T47D (cell line): ENCODE measurements at regions not wholly inside any gene's neighbourhood (a gene's known extent, or its start where the extent isn't known, plus 50 kb on each side); places are given as distances from the start of the nearest gene placed in this dataset.

ENCODE experiments used
- DNase-seq, 2 experiments: peaks; one replicate each; pipeline versions ENCODE4 v3.0.0 to v3.0.0-alpha.2; 2011 to 2012; ENCODE audit warnings: low read depth in 1 of 2, low spot score in 1 of 2
- JUND ChIP-seq: IDR thresholded peaks from 2 replicates; pipeline ENCODE4 v1.6.1; 2012; ENCODE audit warnings: low read depth
- in situ Hi-C: cut with HindIII; loops from 2 replicates; pipeline ENCODE4 v1.10.0; 2016; ENCODE audit warnings: low sequenced_read_pairs, low pct_unique_long_range_greater_than_20kb

- in situ Hi-C loops: no loop called here
- no peak for TF ChIP-seq JUND
- DNase-seq: no peak
Observed at GRCh38 chr3:3610581-3611298, 188.5 kb upstream of the LRRN1 start.

DNA sequence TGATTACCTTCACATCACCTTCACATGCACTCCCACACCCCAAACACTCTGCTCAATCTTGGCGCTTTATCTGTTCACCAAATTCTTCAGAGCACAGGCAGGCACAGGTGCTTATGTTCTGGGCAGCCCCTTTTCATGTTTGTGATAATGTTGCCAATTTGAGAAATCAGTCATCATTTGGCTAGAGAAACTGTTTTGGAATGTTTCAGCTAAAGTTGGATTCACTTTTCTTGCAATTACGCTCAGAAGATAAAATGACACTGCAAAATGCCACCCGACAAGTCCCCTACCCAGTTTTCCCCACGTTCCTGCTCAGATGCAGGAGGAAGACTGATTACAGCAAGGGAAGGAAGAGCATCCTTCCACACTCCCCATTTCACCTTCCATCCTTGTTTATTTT lies 192.9 kb upstream of the LRRN1 start:
- DNase-seq: no peak
- in situ Hi-C loops: no loop called here
- TF ChIP-seq JUND: no peak

- no peak for TF ChIP-seq JUND
- in situ Hi-C loops: no loop called here
- DNase-seq: no peak
Observed at GRCh38 chr3:3605226-3605625, 194.0 kb upstream of the LRRN1 start.

DNA sequence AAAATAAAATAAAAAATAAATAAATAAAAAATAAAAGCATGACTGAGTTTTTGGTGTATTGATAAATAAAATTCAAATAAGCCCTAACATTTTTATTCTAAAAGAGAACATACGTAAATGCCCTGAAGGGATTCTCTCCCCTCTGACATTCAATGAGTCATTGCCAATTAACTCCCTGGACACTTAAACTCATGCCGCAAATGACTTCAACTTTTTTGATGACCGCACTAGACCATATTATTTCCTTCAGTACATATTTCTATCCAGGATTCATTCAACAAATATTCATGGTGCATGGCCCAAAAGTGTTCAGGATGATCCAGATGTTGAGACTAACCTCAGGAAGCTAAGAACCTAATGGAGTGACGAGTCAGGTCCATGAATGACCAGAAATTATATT lies 195.9 kb upstream of the LRRN1 start:
- in situ Hi-C loops: no loop called here
- TF ChIP-seq JUND: no peak
- no peak for DNase-seq

DNA sequence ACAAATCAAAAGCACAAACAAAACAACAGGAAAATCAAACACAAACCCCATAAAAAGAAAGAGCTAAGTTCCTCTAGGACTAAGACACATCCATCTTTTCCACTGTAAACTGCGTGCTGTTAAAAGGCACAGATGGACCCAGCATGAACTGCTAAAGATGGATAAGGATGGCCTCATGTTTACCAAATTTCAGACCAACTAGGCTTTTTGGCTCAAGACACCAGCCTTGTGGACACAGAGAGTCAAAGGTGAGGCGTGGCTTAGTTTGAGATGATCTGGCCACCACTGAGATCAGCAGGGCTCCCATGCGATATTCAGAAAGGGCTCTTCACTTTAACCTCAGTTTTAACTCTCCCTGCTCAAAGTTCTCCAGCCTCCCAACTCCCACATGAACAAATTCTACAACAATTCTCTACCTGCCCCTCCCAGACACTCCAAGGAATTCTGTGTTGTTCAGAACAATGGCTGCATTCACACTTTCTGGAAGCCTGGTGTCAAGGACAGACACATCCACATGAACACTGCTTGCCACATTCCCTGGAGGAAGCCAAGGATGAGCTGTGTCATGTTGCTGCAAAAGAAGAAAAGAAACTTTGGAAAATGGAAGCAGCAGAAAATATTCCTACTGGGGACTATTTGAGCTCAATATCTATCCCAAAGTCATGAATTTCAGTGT lies 198.4 kb upstream of the LRRN1 start:
- no peak for DNase-seq
- in situ Hi-C loops: no loop called here
- no peak for TF ChIP-seq JUND

GRCh38 chr3:3599016-3599415 lies 200.2 kb upstream of the LRRN1 start:
- TF ChIP-seq JUND: no peak
- DNase-seq: no peak
- in situ Hi-C loops: no loop called here

GRCh38 chr3:3594986-3595385 lies 204.2 kb upstream of the LRRN1 start:
- TF ChIP-seq JUND: no peak
- in situ Hi-C loops: no loop called here
- peak in 1 of 2 experiments; percentile 71 for DNase-seq

GRCh38 chr3:3589715-3590130 lies 209.5 kb upstream of the LRRN1 start:
- in situ Hi-C loops: no loop called here
- no peak for DNase-seq
- no peak for TF ChIP-seq JUND

- no peak for TF ChIP-seq JUND
- DNase-seq: no peak
- in situ Hi-C loops: no loop called here
Observed at GRCh38 chr3:3587647-3587972, 211.6 kb upstream of the LRRN1 start.

DNA sequence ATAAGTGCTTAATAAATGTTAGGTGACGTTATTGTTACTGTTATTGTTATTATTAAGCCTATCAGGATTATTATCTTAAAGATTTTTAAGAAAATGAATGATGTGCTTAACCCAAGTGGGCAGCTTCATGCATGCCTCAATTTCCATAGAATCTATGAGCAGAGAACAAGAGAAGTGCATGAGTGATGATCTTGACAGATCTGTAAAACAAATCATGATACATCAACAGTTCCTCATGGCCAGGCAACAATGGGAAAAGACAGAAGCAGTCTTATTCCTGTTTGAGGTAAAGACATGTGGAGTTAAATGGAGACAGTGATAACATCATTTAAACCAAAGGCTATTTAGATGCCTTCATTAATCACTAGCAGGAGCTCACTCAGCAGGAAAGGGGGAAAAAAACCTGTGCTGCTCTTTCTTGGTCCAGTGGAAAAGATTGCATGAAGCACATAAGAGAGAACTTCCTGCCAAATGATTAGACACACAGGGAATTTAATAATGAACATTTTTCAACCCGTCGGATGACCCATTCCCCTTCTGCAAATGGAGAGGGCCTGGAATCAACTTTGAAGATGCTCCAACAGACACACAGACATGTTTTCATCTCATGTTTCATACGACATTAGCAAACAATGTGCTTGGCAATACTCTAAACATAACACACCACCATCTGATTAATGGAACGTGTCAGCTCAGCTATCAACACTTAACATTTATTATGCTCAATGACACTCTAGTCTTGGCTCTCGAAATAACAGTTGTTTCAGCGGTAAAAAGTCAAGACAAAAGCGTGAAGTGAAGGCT lies 212.2 kb upstream of the LRRN1 start:
- in situ Hi-C loops: no loop called here
- DNase-seq: no peak
- TF ChIP-seq JUND: no peak

DNA sequence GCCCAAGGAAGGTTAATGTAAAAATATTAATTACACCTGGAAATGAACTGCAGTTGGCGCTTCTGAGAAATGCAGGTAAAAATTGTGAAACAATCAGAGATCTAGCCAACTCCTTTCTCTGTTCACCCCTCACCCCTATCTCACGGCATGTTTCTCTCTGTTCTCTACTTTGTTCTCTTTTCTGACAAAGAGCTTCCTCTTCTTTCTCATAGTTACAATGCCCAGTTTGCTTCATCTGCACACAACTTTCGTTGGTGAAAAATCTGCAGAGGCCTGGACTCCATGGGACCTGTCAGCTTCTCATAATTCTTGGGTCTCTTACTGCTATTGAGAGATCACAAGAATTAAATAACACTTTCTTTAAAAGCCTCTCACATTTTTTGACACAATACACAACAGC lies 212.9 kb upstream of the LRRN1 start:
- no peak for TF ChIP-seq JUND
- DNase-seq: no peak
- in situ Hi-C loops: no loop called here

GRCh38 chr3:3579658-3580057 lies 219.6 kb upstream of the LRRN1 start:
- TF ChIP-seq JUND: no peak
- DNase-seq: no peak
- in situ Hi-C loops: no loop called here

GRCh38 chr3:3578718-3579117 lies 220.5 kb upstream of the LRRN1 start:
- DNase-seq: no peak
- in situ Hi-C loops: no loop called here

More at GRCh38 chr3:3578718-3579117, 220.5 kb upstream of the LRRN1 start:
- no peak for TF ChIP-seq JUND
